ENCODE measurements at regions not wholly inside any gene's neighbourhood (a gene's known extent, or its start where the extent isn't known, plus 50 kb on each side); places are given as distances from the start of the nearest gene placed in this dataset.

- DNase-seq = no peak
These were observed 95.0 kb upstream of the ALDH1A3 start for GRCh38 chr15:100784493-100785180.

DNA sequence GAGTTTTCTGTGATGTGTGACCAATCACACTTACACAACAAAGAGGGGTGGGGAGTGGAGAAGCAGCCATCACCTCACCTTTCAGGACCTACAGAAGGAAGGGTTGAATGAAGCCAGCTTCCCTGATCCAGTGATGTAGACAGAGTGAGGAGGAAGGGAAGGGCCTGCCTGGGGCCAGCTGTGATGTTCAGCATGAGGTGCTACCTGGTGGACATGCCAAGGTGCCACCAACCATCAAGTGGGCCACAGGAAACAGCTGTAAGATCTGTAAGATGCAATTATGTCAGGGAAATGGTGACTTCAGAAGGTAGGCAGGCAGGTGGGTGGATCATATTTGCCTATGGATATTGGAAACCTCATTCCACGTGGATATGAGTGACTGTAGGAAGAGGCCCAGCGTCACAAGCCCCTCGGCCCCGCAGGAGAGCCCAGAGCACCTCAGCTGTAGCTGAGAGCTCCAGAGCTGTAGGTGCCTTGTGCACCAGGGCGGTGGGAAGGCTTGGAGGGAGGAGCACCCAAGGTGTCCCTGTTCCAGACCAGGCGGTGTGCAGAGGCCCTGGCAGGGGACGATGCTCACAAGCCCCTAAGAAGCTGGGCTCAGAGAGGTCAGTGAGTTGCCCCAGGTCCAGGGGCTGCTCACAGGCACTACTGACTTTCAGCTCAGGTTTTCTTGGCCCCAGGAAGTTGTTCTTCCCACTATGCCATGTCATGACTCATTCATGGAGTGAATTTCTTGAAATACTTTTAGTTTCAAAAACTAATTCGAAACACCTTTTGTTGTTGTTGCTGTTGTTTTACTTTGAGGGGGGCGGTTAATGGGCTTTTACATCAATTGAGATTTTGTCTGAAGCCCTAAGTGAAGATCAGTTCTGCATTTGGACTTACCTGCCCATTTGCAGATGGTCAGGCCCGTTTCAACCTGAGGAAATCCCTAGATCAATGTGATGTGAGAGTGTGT lies 94.2 kb upstream of the ALDH1A3 start:
- DNase-seq = no peak

- no peak for DNase-seq
These were observed 93.5 kb upstream of the ALDH1A3 start for GRCh38 chr15:100786139-100786531.

DNA sequence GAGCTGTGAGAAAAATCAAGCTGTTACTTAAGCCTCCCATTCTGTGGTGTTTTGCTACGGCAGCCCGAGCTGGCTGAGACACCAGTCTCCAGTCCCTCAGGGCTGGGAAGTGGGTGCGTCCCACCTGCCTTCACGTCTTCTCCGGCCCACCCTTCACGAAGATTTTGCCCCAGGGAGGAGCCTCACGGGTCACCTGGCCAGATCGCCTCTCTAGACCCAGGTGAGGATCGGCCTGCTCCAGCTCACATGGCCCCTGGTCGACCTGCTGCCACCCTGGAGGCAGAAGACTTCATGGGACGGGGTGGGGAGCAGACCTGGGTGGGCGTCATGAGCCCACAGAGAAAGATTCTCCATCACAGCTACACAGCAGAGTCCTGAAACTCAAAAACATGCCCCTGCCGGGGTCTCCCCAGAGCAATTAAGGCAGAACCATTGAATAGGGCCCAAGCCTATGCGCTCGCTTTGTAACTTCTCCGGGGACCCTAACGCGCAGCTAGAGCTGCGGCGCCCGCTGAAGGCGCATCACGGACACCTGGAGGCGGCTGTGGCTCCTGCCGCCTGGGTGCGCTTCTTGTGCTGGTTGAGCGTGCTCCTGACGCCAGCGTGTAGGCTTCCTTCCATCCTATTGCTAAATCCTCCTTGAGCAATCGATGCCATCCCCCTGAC lies 92.6 kb upstream of the ALDH1A3 start:
- DNase-seq = no peak

DNA sequence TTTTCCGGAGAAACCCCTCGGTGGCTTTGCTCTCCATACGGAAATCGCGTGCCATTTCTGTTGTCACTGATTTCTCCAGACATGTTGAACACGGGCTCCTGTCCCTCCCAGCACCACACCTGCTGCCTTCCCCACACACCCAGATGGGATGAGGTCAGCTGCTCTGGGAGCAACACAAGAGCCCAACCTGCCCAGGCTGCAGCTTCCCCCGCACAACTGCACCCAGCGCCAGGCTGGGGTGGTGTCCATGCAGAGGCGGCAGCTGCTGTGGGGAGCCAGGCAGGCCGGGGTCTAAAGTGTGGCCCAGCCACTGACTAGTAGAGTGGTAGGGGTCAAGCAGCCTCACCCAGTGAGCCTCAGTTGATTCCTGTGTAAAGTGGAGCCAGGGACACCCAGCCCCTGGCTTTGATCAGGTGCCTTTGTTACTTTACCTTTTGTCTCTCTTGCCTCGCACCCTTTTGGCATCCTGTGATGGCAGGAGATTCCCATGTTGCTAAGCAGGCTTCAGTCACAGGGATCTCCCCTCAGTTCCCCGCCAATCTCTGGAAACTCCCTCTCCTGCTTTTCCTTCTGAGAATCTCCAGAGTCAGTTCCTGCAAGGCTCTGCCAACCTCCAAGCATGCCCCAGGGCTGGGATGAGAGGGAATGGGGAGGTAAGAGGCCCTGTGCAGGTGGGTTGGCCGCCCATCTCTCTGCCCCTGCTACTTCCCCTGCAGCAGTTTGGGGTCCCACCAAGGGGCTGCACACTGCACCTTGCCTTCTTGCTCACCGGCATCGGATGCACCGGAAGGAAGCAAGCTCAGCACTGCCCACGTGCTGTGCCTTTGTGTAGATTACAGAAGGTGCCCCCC lies 91.8 kb upstream of the ALDH1A3 start:
- DNase-seq = no peak

DNA sequence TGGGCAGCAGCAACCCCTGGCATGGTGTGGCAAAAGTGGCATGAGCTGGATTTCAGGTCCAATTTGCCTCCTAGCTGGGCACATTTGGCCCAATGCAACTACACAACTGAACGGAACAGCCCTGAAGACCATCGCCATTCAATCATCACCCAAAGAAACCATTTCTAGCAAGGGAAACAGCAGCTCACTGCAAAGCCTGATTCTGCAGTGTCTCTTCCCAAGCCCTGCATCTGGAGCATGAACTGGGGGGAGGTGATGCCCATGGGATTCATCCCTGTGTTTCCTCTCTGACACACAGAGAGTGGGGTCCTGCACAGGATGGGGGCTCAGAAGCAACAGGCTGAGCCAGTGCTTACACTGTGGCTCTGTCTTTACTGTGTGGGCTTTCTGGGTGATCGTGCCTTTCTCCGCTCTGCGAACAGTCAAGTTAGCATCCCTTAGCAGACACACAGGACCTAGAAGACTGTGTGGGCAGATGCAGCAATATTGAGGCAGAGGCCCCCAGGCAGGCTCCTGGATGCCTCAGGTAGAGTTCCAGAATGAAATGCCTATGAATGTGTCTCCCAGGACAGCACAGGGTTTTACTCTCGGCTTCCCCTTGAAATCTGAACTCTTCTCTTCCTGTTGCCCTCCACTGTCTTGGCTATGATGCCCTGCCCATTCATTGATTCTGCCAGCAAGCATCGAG lies 91.1 kb upstream of the ALDH1A3 start:
- no peak for DNase-seq

DNA sequence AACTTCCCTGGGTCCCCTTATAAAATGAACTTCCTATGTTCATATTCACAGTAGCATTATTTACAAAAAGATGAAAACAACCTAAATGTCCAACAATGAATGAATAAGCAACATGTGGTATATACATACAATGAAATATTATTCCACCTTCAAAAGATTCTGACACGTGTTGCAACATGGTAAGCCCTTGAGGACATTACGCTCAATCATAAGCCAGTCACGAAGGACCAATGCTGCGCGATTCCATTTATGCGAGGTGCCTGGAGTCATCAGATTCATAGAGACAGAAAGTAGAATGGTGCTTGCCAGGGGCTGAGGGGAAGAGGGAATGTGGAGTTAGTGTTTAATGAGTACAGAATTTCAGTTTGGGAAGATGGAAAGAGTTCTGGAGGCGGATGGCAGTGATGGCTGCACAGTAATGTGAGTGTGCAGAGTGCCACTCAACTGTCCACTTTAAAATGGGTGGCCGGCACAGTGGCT lies 88.8 kb upstream of the ALDH1A3 start:
- DNase-seq = no peak

GRCh38 chr15:100794008-100794407 lies 85.6 kb upstream of the ALDH1A3 start:
- no peak for DNase-seq

GRCh38 chr15:100801256-100801900 lies 78.3 kb upstream of the ALDH1A3 start:
- DNase-seq = no peak

GRCh38 chr15:100802421-100803170 lies 77.0 kb upstream of the ALDH1A3 start:
- DNase-seq = no peak

DNA sequence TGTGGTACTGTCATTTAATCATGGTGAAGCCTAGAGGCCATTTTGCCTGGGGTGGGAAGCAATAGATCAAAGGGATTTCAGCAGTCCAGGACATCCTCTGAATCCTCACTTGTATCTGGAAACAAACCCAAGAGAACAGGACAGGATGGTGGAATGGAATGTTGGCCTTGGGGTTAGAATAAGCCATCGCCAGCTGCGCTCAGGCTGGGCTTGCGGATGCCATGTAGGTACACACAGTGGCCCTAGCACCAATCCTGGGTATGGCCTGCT lies 76.5 kb upstream of the ALDH1A3 start:
- no peak for DNase-seq

DNA sequence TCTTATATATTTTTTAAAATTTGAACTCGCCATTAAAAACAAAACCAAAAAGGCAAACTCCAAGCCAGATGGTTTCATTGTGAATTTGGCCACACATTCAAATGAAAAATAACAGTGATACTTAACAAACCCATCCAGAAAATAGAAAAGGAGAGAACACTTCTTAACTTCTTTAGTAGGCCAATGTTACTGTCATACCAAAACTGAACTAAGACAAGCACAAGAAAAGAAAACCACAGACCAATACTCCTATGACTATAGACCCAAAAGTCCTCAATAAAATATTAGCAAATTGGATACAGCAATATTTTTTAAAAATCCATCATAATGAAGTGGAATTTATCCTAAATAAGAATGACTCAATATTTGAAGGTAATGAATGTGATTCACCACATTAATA lies 73.5 kb upstream of the ALDH1A3 start:
- no peak for DNase-seq

DNA sequence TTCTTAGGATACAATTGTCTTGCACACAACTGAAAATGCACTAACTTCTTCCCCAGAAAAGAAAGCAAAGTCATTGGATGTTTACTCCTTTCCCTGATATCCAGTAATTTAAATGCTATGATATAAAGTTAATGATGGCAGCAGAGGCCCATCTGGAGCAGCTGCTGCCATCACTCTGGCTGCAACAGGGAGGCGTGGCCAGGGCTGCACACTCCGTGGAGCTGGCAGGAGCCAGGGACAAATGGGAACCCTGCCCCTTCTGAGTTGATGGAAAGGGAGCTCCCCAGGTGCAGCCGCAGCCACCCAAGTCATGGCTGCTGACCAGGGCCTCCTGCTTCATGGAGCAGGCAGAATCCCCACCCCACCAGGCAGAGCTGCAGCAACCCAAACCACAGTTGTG lies 72.6 kb upstream of the ALDH1A3 start:
- no peak for DNase-seq

DNA sequence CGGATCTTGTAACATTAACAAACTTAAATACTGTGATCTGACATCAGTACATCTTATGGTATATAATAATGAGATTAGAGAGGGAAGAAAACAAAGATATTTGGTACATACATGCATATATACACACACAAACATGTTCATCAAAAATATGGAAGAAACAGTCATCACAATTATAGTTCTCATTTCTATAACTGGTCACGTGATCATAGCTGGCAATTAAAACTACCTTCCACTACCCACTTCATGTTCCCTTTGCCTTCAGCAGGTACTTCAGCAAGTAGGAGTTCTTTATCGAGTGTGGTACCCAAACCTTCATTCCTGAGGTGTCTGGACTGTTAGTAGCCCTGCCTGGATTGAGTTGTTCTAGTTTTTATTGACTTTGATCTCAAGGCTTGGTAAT lies 70.9 kb upstream of the ALDH1A3 start:
- no peak for DNase-seq

GRCh38 chr15:100809151-100809550 lies 70.5 kb upstream of the ALDH1A3 start:
- DNase-seq = peak; percentile 72

- DNase-seq = peak; percentile 31
These were observed 70.0 kb upstream of the ALDH1A3 start for GRCh38 chr15:100809587-100809986.

DNA sequence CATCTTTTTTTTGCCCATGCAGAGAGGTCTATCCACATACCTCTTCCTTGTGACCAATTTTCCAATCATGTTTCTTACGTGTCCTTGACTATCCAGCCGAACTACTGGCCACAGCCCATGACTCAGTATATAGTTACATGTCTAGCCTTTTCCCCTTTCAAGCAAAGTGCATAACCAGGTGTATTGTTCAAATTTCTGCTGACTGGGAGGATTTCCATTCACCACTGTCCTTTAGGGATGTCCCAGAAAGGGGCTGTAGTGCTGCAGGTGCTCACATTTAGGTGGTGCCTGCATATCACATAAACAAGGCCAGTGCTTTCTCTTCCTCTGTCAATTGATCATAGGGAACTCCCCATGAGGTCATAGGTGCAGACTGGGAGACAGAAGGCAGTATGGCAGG lies 69.4 kb upstream of the ALDH1A3 start:
- DNase-seq = no peak

DNA sequence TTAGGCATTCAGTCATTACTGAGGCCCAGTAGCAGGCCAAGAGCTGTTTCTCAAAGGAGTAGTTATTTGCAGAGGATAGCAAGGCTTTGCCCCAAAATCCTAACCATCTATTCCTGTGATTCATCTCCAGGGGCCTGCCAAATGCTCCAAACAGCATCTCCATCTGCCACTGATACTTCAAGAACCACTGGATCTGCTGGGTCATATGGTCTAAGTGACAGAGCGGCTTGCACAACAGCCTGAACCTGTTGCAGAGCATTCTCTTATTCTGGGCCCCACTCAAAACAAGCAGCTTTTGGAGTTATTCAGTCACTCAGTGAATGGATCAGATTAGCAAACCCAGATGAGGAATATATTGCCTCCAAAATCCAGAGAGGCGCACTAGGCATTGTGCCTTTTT lies 68.8 kb upstream of the ALDH1A3 start:
- DNase-seq = no peak

DNA sequence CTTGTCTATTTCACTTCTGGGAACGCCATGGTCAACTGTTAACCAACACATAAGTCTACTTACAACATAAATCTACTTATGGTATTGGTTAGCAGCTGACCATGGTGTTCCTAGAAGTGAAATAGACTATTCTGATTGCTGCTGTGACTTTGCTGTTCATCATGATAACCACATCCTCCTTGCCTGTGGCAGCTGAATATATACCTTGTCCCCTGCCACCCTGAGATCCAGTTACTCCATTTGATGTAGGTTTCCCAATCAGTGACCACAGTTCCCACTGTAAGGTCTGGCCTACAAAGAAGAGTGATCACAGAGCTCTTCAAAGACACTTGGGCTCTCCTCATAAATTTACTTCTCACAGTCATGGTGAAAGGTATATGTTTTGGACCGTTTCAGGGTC lies 66.8 kb upstream of the ALDH1A3 start:
- DNase-seq = no peak

GRCh38 chr15:100818927-100819326 lies 60.7 kb upstream of the ALDH1A3 start:
- peak; percentile 11 for DNase-seq

DNA sequence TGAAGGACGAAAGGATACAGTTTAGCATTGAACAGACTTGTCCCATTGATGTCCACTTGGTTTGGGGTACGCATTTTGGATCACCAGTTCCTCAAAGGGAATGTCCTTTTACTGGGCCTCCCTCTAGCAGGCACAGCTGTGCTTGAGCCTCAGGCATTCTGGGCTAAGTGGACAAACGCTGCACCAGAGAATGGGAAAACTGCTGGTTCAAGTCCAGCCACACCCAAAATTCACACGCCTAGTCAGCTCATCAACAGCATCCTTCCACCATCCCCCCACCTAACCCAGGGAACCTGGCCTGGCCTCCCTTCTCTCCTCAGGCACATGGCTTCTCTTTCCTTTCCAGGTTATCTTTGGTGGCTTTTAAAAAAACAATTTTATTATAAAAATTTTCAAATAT lies 59.1 kb upstream of the ALDH1A3 start:
- no peak for DNase-seq

Data from fibroblast of skin of back (primary cell).